ENCODE measurements at regions not wholly inside any gene's neighbourhood (a gene's known extent, or its start where the extent isn't known, plus 50 kb on each side); places are given as distances from the start of the nearest gene placed in this dataset.

GRCh38 chr14:105600939-105601359, 74.6 kb downstream of the TMEM121 start:
- H3K56ac ChIP-seq (replicated peaks; ENCODE audit: insufficient read length, low read depth, low read length), result no peak overlapping the region
- H3K4me1 ChIP-seq (replicated peaks in 1 of 4; ENCODE audit: control insufficient read depth in 3 of 4, insufficient read depth in 4 of 4, low read length in 3 of 4), result no peaks in the 10 kb centered on the region
- H3K79me1 ChIP-seq (ENCODE audit: low read depth, low read length), result no peaks in the 10 kb centered on the region
- no peaks in the 10 kb centered on the region for H3K23me2 ChIP-seq (ENCODE audit: low read depth, low read length)
- H4K20me1 ChIP-seq (replicated peaks in 1 of 2; ENCODE audit: control insufficient read depth in 1 of 2, insufficient read depth in 2 of 2, low read length in 2 of 2), result no peaks in the 10 kb centered on the region
- H2BK5ac ChIP-seq (ENCODE audit: low read depth, low read length), result no peak overlapping the region
- no peak overlapping the region for H2AK5ac ChIP-seq (ENCODE audit: low read depth, low read length)
- no peak overlapping the region for H3K18ac ChIP-seq (ENCODE audit: extremely low read depth, low read length)
- no peak overlapping the region for H3K23ac ChIP-seq (ENCODE audit: insufficient read length)
- 88% methylated on average over 15 of the region's 19 CpGs; no CpG with 5 or more reads in 1 of the 2 experiments for WGBS, 2 experiments (ENCODE audit: extremely low coverage in 1 of 2, insufficient coverage in 1 of 2, insufficient read length in 1 of 2, insufficient replicate concordance in 2 of 2, low coverage in 1 of 2, low lambda C conversion rate in 2 of 2, missing lambda C conversion rate in 1 of 2)
- H4K8ac ChIP-seq (ENCODE audit: extremely low read depth, insufficient read depth, low read length), result no peak overlapping the region
- no peak overlapping the region for H2BK15ac ChIP-seq (ENCODE audit: low read length)
- no peak overlapping the region for H3K4me2 ChIP-seq (ENCODE audit: insufficient read depth in 1 of 2, low read depth in 2 of 2, low read length in 2 of 2)
- peaks cover 32 to 83% of the 10 kb centered on the region in 2 experiments for H3K9me3 ChIP-seq (ENCODE audit: insufficient read depth in 2 of 2, low read depth in 1 of 2, low read length in 1 of 2)
- H4K5ac ChIP-seq (ENCODE audit: insufficient read length, low read depth, low read length), result no peak overlapping the region
- H3K79me2 ChIP-seq (ENCODE audit: control insufficient read depth in 1 of 2, insufficient read depth in 2 of 2, low read length in 2 of 2), result no peaks in the 10 kb centered on the region
- no peak overlapping the region for H3K14ac ChIP-seq (ENCODE audit: insufficient read length)
- H3K27ac ChIP-seq (ENCODE audit: low read depth, low read length), result no peak overlapping the region
- DNase-seq (ENCODE audit: low read depth in 1 of 2, low spot score in 2 of 2), result no peak
- no peaks in the 10 kb centered on the region for H3K27me3 ChIP-seq (replicated peaks in 1 of 4; ENCODE audit: control insufficient read depth in 3 of 4, extremely low read depth in 1 of 4, insufficient read depth in 3 of 4, low read length in 3 of 4)
- ChIA-PET POLR2A (ENCODE audit: partially characterized antibody) (no interaction called here), CTCF (ENCODE audit: partially characterized antibody) (no interaction called here)
- no peaks in the 10 kb centered on the region for H3K36me3 ChIP-seq (ENCODE audit: control insufficient read depth in 2 of 4, insufficient read depth in 4 of 4, low read length in 3 of 4)
- no peak overlapping the region for H3K4me3 ChIP-seq (ENCODE audit: extremely low read depth in 1 of 4, insufficient read depth in 2 of 4, low read depth in 3 of 4, low read length in 4 of 4)
- no peak overlapping the region for H3K9ac ChIP-seq (replicated peaks in 1 of 4; ENCODE audit: extremely low read depth in 1 of 4, low read depth in 3 of 4, low read length in 3 of 4)
- FAIRE-seq, result no peak
- H2AFZ ChIP-seq (ENCODE audit: low read length), result no peak overlapping the region
- H4K91ac ChIP-seq (replicated peaks; ENCODE audit: insufficient read length, low read length), result no peak overlapping the region
- no peak overlapping the region for H2BK12ac ChIP-seq (ENCODE audit: low read depth, low read length)
- H2BK20ac ChIP-seq (ENCODE audit: low read length), result no peak overlapping the region
- no peak overlapping the region for H2BK120ac ChIP-seq (replicated peaks; ENCODE audit: low read depth, low read length)
- H3K4ac ChIP-seq (replicated peaks; ENCODE audit: insufficient read length, low read depth, low read length), result no peak overlapping the region
- no peak for TF ChIP-seq RNF2 (IDR thresholded peaks at IDR 0.05; ENCODE audit: borderline replicate concordance, low read depth, low read length, missing control alignments, poor library complexity, severe bottlenecking)
- TF ChIP-seq RBBP5 (IDR thresholded peaks at IDR 0.05; ENCODE audit: borderline replicate concordance, low read depth, low read length), result no peak
- TF ChIP-seq RXRA (IDR thresholded peaks at IDR 0.05; ENCODE audit: insufficient read depth, low read depth, low read length), result no peak
- TF ChIP-seq YY1 (IDR thresholded peaks at IDR 0.05; ENCODE audit: low read depth, low read length), result no peak
- TF ChIP-seq ATF2 (IDR thresholded peaks at IDR 0.05; ENCODE audit: low read length), result no peak
- no peak for TF ChIP-seq POLR2AphosphoS5 (IDR thresholded peaks at IDR 0.05; ENCODE audit: low read depth, low read length)
- no peak for TF ChIP-seq CBX5 (IDR thresholded peaks at IDR 0.05; ENCODE audit: low read depth, low read length)
- TF ChIP-seq CTBP2 (IDR thresholded peaks at IDR 0.05; ENCODE audit: borderline replicate concordance, insufficient read depth, insufficient read length, low read length), result no peak
- no peak for TF ChIP-seq JUN (IDR thresholded peaks at IDR 0.05; ENCODE audit: low read depth, low read length)
- TF ChIP-seq HDAC2 (IDR thresholded peaks at IDR 0.05; ENCODE audit: borderline replicate concordance in 1 of 2, low read depth in 2 of 2, low read length in 2 of 2), result no peak
- TF ChIP-seq EGR1 (IDR thresholded peaks at IDR 0.05; ENCODE audit: borderline replicate concordance, low read depth, low read length), result no peak
- TF ChIP-seq SAP30 (IDR thresholded peaks at IDR 0.05; ENCODE audit: insufficient read depth, insufficient replicate concordance, low read length), result no peak

All from H1 (cell line).